HG02884 (cell line): ENCODE measurements at regions not wholly inside any gene's neighbourhood (a gene's known extent, or its start where the extent isn't known, plus 50 kb on each side); places are given as distances from the start of the nearest gene placed in this dataset.

Experiments
- ATAC-seq: cut with Tn5 transposase; IDR thresholded peaks from one replicate; pipeline ENCODE4 v1.9.1; 2021; ENCODE audit warnings: mild to moderate bottlenecking, moderate library complexity; ENCODE audit not compliant: unreplicated experiment

DNA sequence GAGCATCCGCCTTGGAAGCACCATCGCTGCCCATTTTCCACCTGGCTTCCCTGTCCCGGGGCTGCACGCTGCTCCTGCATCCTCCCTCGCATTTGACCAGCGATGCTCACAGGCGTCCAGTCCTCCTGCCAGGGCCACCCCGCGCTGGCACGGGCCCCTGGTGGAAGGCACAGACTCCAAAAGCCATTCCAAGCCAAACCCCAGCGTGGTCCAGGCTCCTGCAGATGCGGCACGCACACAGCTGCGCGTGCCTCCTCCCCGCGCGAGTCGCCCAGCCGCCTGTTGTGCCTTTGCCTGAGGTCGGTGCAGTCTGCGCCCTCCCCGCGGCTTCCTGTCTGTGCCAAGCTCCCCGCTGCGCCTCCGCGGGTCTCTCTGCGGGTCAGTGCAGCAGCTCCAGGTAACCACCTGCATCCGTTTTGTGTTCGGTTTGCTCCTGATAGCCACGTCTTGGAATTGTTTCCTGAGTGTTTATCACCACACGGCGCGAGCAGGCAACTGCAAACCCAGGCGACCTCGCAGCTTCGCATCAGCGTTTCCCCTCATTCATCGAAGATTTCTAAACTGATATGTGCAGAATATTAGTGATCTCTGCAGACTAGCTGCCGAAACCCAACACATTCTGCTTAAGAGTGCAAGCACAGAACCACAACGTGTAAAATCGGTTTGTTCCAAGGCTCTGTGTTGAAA is 65.2 kb upstream of the SALL3 start:
- no peak for ATAC-seq

GRCh38 chr18:78915446-78916008 is 64.1 kb upstream of the SALL3 start:
- ATAC-seq = no peak

GRCh38 chr18:78918707-78919106 is 60.9 kb upstream of the SALL3 start:
- ATAC-seq = no peak

DNA sequence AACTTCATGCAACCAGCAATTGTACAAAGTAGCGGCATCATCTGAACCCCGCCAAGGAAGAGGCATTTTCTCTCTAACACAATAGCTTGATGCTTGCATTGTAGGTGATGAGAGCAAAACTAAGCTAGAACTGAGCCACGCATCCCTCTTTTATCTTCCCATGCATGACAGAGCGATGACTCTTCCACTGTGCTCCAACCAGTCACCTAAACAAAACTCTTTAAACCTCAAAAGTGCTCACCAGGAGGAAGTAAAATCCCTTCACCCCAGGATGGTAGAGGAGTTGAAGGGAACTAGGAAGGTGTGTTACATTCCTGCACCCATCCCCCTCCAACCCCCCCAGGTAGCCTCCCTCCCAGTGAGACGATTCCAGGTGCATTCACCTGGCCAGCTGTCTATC is 59.7 kb upstream of the SALL3 start:
- no peak for ATAC-seq

- ATAC-seq = no peak
Observed at GRCh38 chr18:78920456-78921138, 59.0 kb upstream of the SALL3 start.

DNA sequence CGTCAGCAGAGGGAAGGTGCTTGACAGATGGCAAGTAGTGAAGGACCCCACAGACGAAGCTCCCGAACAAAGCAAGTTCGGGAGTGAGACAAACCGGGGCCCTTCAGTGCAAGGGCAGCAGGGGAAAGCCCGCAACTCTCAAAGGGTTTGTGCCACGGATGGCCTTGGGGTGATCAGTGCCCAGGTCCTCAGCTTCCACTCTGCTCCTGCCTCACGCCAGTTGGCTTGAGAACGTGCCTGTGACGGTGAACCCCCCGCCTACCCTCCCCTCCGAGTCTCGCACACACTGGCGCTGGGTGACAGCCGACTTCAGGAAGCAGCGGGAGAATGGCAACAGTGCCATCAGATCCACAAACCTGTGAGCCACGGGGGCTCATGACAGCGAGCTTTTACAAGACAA is 56.8 kb upstream of the SALL3 start:
- no peak for ATAC-seq

DNA sequence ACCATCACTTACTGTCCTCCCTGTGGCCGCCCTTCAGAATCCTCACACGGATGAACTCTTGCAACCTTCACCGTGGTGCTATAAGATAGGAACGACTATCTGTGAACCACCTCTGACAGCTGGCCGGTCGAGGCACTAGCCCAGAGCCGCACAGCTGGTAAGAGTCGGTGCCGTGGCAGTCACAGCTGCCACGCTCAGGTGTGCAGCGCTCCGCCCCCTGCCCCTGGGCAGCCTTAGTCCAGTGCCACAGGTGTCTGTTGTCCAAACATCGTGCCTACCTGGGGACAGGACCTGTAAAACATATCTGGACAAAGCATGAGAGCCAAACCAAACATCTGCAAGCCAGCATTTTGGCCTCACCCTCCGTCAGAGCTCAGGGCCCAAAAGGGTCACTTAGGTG is 55.3 kb upstream of the SALL3 start:
- no peak for ATAC-seq

DNA sequence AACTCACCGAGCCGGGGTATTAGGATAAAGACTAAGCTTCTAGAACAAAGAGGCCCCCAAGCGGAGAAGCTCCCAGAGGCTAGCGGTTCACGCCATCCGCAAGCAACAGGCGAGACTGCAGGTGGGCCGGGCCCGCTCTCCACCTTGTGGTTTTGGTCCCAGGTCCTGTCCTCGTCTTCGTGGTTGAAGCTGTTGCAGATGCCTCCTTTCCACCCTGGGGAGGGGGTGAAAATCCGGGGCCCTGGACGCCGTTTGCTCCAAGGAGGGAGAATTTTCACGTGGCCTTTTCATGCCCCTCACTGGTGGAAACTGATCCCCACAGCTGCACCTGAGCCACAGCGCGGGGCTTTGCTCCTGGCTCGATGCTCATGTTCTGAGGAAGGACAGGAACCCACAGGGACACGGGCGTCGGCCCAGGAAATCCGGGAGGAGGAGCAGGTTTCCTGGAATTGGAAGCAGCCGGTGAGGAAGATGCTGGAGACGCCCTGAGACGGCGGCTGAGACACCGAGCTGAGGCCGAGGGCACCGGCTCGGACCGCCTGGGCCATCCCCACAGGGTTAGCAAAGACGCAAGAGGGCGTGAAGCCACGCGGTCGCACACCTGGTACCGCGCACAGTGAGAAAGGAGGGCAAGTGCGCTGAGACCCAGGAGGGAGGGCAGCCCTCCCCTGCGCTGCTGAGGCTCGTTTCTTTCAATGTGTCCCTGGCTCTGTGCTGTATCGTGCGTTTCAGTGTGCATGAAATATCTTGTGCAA is 54.7 kb upstream of the SALL3 start:
- ATAC-seq = no peak

DNA sequence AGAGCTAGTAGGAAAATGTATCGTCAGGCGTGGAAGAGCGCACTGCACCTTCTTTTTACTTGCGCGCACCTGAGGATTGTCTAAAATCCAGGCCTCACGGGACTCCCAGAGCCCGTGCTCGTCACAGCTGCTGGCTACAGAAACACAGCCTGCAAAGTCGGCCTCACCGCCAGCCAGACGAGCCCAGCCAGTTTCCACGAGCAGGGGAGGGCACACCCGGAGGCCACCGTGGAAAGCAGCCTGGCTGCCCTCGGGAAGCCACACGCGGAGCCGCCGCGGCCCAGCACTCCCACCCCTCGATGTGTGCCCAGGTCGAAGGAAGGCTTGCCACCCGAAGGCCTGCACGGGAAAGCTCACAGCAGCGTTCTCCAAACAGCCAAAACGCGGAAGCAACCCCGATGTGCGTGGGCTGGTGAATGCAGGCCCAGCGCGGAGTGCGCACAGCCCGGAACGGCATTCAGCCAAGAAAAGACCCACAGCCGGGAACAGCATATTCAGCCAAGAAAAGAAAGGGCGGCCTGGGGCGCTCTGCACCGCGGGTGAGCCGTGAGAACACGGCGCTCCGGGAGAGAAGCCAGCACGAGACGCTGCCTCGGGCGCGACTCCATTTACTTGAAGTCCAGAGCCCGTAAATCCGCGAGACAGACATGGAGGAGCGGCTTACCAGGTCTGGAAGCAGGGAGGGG is 53.9 kb upstream of the SALL3 start:
- no peak for ATAC-seq

GRCh38 chr18:78926243-78926615 is 53.4 kb upstream of the SALL3 start:
- ATAC-seq = no peak

GRCh38 chr18:78927156-78927555 is 52.5 kb upstream of the SALL3 start:
- no peak for ATAC-seq

DNA sequence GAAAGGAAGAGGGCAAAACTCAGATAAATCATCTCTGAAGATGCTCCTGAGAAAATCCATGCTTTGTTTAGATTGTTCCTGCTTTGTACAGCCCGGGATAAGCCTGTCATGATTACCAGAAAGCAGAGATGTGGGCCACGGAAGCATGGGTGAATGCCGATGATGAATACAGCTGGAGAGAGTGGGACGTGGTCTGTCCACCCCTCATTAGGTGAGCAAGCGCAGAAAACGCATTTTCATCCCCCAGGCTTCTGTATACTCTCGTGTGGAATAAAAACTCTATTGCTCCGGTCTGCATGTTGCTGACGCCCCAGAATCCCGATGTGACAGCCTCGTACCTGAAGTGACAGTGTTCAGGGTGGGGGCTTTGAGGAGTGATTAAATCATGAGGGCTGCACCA is 52.0 kb upstream of the SALL3 start:
- no peak for ATAC-seq

- ATAC-seq = no peak
Observed at GRCh38 chr18:78928076-78928475, 51.5 kb upstream of the SALL3 start.

GRCh38 chr18:78929516-78929915 is 50.1 kb upstream of the SALL3 start:
- ATAC-seq = no peak
